ENCODE measurements at regions not wholly inside any gene's neighbourhood (a gene's known extent, or its start where the extent isn't known, plus 50 kb on each side); places are given as distances from the start of the nearest gene placed in this dataset.

DNA sequence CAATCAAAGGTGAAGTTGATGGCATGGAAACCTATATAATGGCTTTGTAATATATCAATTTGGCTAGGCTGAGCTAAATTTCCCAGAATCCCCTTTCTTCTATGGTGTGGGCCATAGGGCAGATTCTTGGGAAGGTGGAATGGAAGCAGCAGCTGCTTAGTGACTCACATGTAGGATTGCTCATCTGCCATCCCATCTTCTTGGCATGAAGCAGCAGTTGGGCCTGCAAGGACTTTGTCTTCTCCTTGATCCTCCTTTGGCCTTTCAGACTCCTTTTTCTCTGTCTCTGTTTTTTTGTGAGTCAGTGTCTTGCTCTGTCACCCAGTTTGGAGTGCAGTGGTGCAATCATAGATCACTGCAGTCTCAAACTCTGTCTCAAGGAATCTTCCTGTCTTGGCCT is 52.6 kb upstream of the CEP162 start:
- no peak for DNase-seq (ENCODE audit: low read depth)
- no peak overlapping the region for H3K4me3 ChIP-seq (ENCODE audit: low read depth, low read length)
- no peak for TF ChIP-seq CTCF (IDR thresholded peaks at IDR 0.05; ENCODE audit: low read depth, low read length, missing control alignments)

GRCh38 chr6:84278321-84278998 is 51.0 kb upstream of the CEP162 start:
- no peak for DNase-seq (ENCODE audit: low read depth)
- no peak for TF ChIP-seq CTCF (IDR thresholded peaks at IDR 0.05; ENCODE audit: low read depth, low read length, missing control alignments)
- no peak overlapping the region for H3K4me3 ChIP-seq (ENCODE audit: low read depth, low read length)

Measured in GM12864 (cell line).